GM12873 (cell line): ENCODE measurements at regions not wholly inside any gene's neighbourhood (a gene's known extent, or its start where the extent isn't known, plus 50 kb on each side); places are given as distances from the start of the nearest gene placed in this dataset.

ENCODE experiments used
- TF ChIP-seq, protein P1 (sequence below): IDR thresholded peaks from 2 replicates; pipeline ENCODE4 v1.5.1; 2012; ENCODE audit warnings: low read depth, mild to moderate bottlenecking, moderate library complexity, low read length, control low read depth; ENCODE audit not compliant: insufficient read depth; ENCODE audit errors: missing control alignments

DNA sequence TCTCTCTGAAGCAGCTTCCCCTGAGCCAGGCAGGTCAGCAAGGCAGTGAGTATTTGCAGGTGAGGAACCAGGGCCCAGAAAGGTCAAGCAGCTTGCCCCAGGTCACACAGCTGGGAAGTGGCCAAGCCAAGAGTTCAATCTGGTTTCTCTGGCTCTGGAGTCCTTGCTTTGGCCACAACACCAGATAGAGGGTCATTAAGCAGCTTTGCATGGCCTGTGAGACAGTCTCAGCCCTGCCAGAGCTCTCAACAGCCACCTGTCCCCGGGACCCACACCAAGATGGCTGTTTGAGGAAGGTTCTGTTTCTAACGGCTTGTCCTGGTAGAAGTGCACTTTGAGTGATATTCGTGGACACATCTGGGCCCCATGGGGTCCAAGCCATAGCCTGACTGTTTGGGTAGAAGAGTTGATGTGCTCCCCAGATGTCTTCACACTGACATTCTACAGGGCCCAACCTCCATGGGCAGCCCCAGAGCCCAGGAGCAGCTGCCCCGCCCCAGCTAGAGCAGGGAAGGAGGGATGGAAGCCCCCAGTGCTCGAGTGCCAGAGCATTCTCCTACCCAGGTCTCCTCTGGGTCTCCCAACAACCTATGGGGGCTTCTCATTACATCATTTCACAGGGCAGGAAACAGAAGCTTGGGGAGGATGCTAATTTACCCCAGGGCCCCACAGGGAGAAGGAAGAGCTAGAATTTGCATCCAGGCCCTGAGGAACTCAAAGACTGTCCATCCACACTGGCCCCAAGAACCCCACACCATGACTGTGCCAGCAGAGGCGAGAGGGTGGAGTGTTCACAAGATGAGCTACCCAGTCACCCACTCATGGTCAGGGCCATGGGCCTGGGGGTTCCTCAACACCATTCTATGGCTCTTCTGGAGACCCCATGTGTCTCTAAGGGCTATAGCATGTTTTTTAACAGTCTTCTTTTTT, 107.3 kb upstream of the CDH5 start:
- TF ChIP-seq, protein P1, sequence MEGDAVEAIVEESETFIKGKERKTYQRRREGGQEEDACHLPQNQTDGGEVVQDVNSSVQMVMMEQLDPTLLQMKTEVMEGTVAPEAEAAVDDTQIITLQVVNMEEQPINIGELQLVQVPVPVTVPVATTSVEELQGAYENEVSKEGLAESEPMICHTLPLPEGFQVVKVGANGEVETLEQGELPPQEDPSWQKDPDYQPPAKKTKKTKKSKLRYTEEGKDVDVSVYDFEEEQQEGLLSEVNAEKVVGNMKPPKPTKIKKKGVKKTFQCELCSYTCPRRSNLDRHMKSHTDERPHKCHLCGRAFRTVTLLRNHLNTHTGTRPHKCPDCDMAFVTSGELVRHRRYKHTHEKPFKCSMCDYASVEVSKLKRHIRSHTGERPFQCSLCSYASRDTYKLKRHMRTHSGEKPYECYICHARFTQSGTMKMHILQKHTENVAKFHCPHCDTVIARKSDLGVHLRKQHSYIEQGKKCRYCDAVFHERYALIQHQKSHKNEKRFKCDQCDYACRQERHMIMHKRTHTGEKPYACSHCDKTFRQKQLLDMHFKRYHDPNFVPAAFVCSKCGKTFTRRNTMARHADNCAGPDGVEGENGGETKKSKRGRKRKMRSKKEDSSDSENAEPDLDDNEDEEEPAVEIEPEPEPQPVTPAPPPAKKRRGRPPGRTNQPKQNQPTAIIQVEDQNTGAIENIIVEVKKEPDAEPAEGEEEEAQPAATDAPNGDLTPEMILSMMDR: no peak

DNA sequence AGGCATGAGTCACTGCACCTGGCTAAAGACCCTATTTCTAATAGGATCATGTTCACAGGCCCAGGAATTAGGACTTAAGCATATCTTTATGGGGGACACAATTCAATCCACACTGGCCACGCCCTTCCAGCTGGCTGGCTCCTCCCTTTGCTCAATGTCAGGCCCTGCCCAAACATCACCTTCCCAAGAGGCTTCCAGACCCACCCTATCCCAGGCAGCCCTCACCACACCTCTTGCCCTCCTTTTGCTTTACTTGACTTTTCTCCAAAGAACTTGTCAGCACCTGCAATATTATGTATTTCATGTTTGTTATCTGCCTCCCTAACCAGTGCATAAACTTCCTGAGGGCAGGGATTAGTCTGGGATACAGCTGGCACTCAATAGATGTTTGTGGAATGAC, 109.6 kb upstream of the CDH5 start:
- TF ChIP-seq, protein P1: no peak

GRCh38 chr16:66255647-66256046, 110.8 kb upstream of the CDH5 start:
- TF ChIP-seq, protein P1: no peak

DNA sequence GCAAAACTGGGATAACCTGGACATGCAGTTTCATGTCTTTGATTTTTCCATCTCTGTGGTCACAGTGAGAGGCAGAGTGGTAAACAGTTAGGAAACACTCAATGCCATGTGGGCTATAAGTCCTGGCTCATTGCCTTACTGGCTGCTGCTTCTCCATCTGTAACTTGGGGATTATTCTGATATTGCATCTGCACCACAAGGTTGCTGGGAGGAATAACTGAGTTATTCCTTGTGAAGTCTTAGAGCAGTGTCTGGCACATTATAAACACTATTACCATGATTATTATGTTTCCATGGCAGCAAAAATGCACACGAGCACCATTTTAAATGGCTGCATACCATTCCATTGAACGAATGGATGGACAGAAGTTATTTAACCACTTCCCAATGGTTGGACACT, 111.7 kb upstream of the CDH5 start:
- TF ChIP-seq, protein P1: no peak

DNA sequence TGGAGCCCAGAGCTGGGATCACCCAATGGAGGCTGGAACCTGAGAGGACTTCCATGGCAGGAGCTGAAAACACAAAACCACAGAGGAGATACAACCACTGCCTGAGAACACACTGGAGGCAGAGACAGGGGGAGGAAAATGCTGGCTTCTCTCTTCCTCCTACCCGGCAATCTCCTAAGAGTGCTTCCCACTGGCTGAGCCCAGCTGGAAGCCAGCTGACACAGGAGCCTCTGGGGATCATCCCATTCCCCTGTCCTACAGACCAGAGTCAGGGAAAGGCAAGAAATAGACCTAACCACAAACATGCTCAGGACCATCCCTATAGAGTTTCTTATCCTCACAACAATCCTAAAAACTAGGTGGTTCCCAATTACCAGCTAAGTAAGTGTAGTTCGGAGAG, 112.4 kb upstream of the CDH5 start:
- TF ChIP-seq, protein P1: no peak

GRCh38 chr16:66251476-66252160, 114.9 kb upstream of the CDH5 start:
- TF ChIP-seq, protein P1: no peak

GRCh38 chr16:66250686-66251431, 115.6 kb upstream of the CDH5 start:
- TF ChIP-seq, protein P1: no peak
